ENCODE measurements at regions not wholly inside any gene's neighbourhood (a gene's known extent, or its start where the extent isn't known, plus 50 kb on each side); places are given as distances from the start of the nearest gene placed in this dataset.
A peak's percentile ranks its signal among the peaks of the same experiment; 100 is the strongest.

DNA sequence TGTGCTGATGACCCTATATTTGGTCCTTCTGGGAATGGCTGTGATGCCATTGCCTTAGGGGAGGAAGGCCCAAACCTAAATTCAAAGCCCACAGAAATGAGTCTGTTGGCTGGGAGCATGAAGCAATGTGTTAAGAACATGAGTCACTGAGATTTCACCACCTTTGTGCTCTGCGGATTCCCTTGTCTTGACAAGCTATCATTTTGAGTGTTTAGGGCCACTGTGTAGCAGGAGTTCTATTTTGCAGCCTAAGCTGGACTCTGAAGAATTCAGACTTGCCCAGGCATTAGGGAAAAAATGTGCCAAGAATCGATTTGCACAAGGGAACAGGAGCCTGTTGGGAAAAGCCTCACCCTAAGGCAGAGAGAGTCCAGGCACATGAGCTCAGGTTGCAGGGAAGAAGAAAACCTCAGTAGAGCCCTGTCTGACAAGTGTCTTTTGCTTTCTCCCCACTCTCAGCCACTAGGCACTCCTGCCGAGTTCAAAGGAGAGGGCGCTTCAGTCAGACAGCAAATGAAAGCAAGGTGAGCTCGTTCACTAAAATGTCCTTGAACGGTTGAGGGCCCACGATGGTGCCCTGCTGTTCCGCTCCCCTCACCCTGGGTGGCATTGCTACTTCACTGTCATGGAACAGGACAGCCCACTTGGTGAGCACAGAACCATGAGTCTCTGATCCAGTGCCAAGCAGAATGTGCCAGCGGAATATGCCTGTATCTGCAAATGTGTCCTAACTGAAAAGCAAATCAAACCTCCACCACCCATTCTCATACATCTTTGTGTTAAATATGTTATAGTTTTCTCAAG lies 93.6 kb downstream of the PRLHR start:
- no peak overlapping the region for H3K4me2 ChIP-seq (ENCODE audit: insufficient read depth, insufficient read length, low read length)
- no peak overlapping the region for H3K9ac ChIP-seq (ENCODE audit: extremely low read depth, insufficient read length, low read length)
- Mint-ChIP-seq H3K27me3 (ENCODE audit: low read depth) (no peaks in the 10 kb centered on the region; the same call in 1 of the 2 replicates), H3K4me1 (peaks cover 16 to 19% of the 10 kb centered on the region in 2 experiments), H3K4me3 (no peak overlapping the region), H3K9me3 (no peaks in the 10 kb centered on the region), H3K27ac (no peak overlapping the region), H3K36me3 (ENCODE audit: insufficient read depth in 1 of 3, low read depth in 3 of 3) (no peaks in the 10 kb centered on the region)
- no peak for DNase-seq
- H4K5ac ChIP-seq (ENCODE audit: insufficient read length, low read depth, low read length), result no peak overlapping the region
- no peaks in the 10 kb centered on the region for H3K79me2 ChIP-seq (ENCODE audit: insufficient read depth, low read length)
- no peaks in the 10 kb centered on the region for H3K27me3 ChIP-seq (ENCODE audit: insufficient read depth, low read length)
- no peak overlapping the region for H3K23ac ChIP-seq (ENCODE audit: insufficient read length, low read depth, low read length)
- H2BK12ac ChIP-seq (ENCODE audit: insufficient read length, low read depth, low read length), result no peak overlapping the region
- H3T11ph ChIP-seq (ENCODE audit: low read length), result no peak overlapping the region
- no peak overlapping the region for H3K18ac ChIP-seq (ENCODE audit: insufficient read length, low read depth, low read length)
- no peaks in the 10 kb centered on the region for H3K79me1 ChIP-seq (ENCODE audit: insufficient read depth, low read depth, low read length, poor library complexity, severe bottlenecking)
- H2AFZ ChIP-seq (ENCODE audit: low read length), result no peak overlapping the region
- no peak overlapping the region for H2AK5ac ChIP-seq (ENCODE audit: insufficient read length, low read length)
- no peak overlapping the region for H3K56ac ChIP-seq (ENCODE audit: insufficient read length, low read depth, low read length)
- H3K14ac ChIP-seq (ENCODE audit: insufficient read depth, low read length), result 0 out of 2 replicates have a peak overlapping the region, but pooled peaks have one; percentile 57
- no peak overlapping the region for H4K8ac ChIP-seq (replicated peaks; ENCODE audit: insufficient read length, low read depth, low read length)
- no peaks in the 10 kb centered on the region for H4K20me1 ChIP-seq (ENCODE audit: control insufficient read depth, insufficient read depth, insufficient read length)
- no peaks in the 10 kb centered on the region for H3K23me2 ChIP-seq (ENCODE audit: insufficient read length, low read depth, low read length, poor library complexity, severe bottlenecking)
- H3K9me3 ChIP-seq (ENCODE audit: control insufficient read depth, low read depth, low read length), result no peaks in the 10 kb centered on the region
- H2BK120ac ChIP-seq (ENCODE audit: low read depth, low read length, poor library complexity, severe bottlenecking), result no peak overlapping the region
- no peak overlapping the region for H2BK5ac ChIP-seq (ENCODE audit: insufficient read length, low read length)
- WGBS (ENCODE audit: extremely low coverage, insufficient read length, low lambda C conversion rate), result no CpG with 5 or more reads among the region's 9 CpGs
- no peaks in the 10 kb centered on the region; the same call in 1 of the 2 replicates for H3K4me1 ChIP-seq (ENCODE audit: insufficient read depth, low read length)
- H2BK15ac ChIP-seq (ENCODE audit: low read depth, low read length), result no peak overlapping the region
- TF ChIP-seq CTCF (conservative IDR thresholded peaks at IDR 0.05), result no peak
- H2BK20ac ChIP-seq (ENCODE audit: low read depth, low read length, poor library complexity, severe bottlenecking), result no peak overlapping the region
- H3K4ac ChIP-seq (ENCODE audit: low read depth, low read length), result no peak overlapping the region
- H3K27ac ChIP-seq (ENCODE audit: insufficient read length, low read depth, low read length), result no peak overlapping the region
- H4K91ac ChIP-seq (ENCODE audit: insufficient read length, low read depth, low read length), result no peak overlapping the region
